ENCODE measurements at regions not wholly inside any gene's neighbourhood (a gene's known extent, or its start where the extent isn't known, plus 50 kb on each side); places are given as distances from the start of the nearest gene placed in this dataset.

DNA sequence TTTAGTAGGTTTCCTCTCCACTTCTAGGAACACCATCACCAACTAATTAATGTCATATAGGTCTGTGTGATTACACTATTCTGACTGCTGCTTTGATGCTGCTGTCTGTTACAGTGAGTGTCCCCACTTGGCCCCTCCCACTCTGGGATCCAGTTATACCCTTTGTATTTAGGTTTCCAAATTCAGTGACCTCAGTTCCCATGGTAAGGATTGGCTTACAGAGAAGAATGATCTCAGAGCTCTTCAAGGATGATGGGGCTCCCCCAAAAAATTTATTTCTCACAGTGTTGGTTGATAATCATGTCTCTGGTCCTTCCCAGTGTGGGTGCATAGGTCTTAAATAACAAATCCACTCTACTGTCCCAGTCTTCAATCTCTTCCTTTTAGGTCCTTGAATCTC is 210.0 kb upstream of the MYL2 start (continued):
- TF ChIP-seq CHD1 (IDR thresholded peaks at IDR 0.05; ENCODE audit: low read depth, low read length) (no peak), JUND (IDR thresholded peaks at IDR 0.05; ENCODE audit: low read length) (no peak), BRCA1 (IDR thresholded peaks at IDR 0.05; ENCODE audit: low read depth, low read length) (no peak)
- TF ChIP-seq, protein P1, sequence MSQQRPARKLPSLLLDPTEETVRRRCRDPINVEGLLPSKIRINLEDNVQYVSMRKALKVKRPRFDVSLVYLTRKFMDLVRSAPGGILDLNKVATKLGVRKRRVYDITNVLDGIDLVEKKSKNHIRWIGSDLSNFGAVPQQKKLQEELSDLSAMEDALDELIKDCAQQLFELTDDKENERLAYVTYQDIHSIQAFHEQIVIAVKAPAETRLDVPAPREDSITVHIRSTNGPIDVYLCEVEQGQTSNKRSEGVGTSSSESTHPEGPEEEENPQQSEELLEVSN (IDR thresholded peaks at IDR 0.05) = no peak
